Osteocyte (in vitro differentiated cells): ENCODE measurements at regions not wholly inside any gene's neighbourhood (a gene's known extent, or its start where the extent isn't known, plus 50 kb on each side); places are given as distances from the start of the nearest gene placed in this dataset.
"Not testable (repeated sequence)": the region's sequence is repeated elsewhere in the genome, so short reads cannot be mapped to it uniquely, and the experiment has no call there.

ENCODE experiments used
- DNase-seq: peaks from one replicate; pipeline ENCODE4 v3.0.0; 2021; ENCODE audit warnings: mixed read lengths; ENCODE audit not compliant: unreplicated experiment; ENCODE audit errors: extremely low spot score
- H3K27ac Mint-ChIP-seq: one replicate; pipeline ENCODE4 v1.8.0; 2021; ENCODE audit warnings: mild to moderate bottlenecking, mixed read lengths; ENCODE audit not compliant: unreplicated experiment
- H3K27me3 Mint-ChIP-seq: one replicate; pipeline ENCODE4 v1.8.0; 2021; ENCODE audit warnings: mixed read lengths; ENCODE audit not compliant: unreplicated experiment
- H3K36me3 Mint-ChIP-seq: one replicate; pipeline ENCODE4 v1.8.0; 2021; ENCODE audit warnings: mixed read lengths; ENCODE audit not compliant: unreplicated experiment
- H3K4me1 Mint-ChIP-seq: one replicate; pipeline ENCODE4 v1.8.0; 2021; ENCODE audit warnings: mixed read lengths; ENCODE audit not compliant: unreplicated experiment
- H3K4me3 Mint-ChIP-seq: one replicate; pipeline ENCODE4 v1.8.0; 2021; ENCODE audit warnings: mild to moderate bottlenecking, moderate library complexity, mixed read lengths; ENCODE audit not compliant: unreplicated experiment
- H3K9me3 Mint-ChIP-seq: one replicate; pipeline ENCODE4 v1.8.0; 2021; ENCODE audit warnings: mixed read lengths; ENCODE audit not compliant: unreplicated experiment
- CTCF ChIP-seq: fragments of 200-600 bp; sonication (generic); IDR thresholded peaks from 2 replicates; pipeline ENCODE4 v1.5.0; 2021; ENCODE audit warnings: antibody characterized with exemption, mild to moderate bottlenecking, moderate library complexity

- Mint-ChIP-seq H3K27me3 (peaks cover 4% of the 10 kb centered on the region), H3K4me3 (no peak overlapping the region), H3K27ac (no peak overlapping the region), H3K9me3 (no peaks in the 10 kb centered on the region), H3K4me1 (peaks cover 9% of the 10 kb centered on the region), H3K36me3 (no peaks in the 10 kb centered on the region)
- no peak for TF ChIP-seq CTCF
- DNase-seq: no peak
These were observed 80.2 kb downstream of the ARRDC3 start for GRCh38 chr5:91302958-91303357.

GRCh38 chr5:91302305-91302704 is 80.8 kb downstream of the ARRDC3 start:
- no peaks in the 10 kb centered on the region for H3K36me3 Mint-ChIP-seq
- no peak for DNase-seq
- H3K4me1 Mint-ChIP-seq: peaks cover 8% of the 10 kb centered on the region
- H3K27ac Mint-ChIP-seq: no peak overlapping the region
- H3K4me3 Mint-ChIP-seq: no peak overlapping the region
- peaks cover 4% of the 10 kb centered on the region for H3K27me3 Mint-ChIP-seq
- no peak for TF ChIP-seq CTCF
- H3K9me3 Mint-ChIP-seq: no peaks in the 10 kb centered on the region

GRCh38 chr5:91301106-91301846 is 81.8 kb downstream of the ARRDC3 start:
- no peak overlapping the region for H3K27ac Mint-ChIP-seq
- H3K9me3 Mint-ChIP-seq: no peaks in the 10 kb centered on the region
- H3K36me3 Mint-ChIP-seq: no peaks in the 10 kb centered on the region
- peaks cover 4% of the 10 kb centered on the region for H3K27me3 Mint-ChIP-seq
- H3K4me1 Mint-ChIP-seq: peaks cover 9% of the 10 kb centered on the region
- DNase-seq: no peak
- no peak for TF ChIP-seq CTCF
- no peak overlapping the region for H3K4me3 Mint-ChIP-seq

- H3K4me1 Mint-ChIP-seq: peaks cover 25% of the 10 kb centered on the region
- no peaks in the 10 kb centered on the region for H3K27me3 Mint-ChIP-seq
- no peaks in the 10 kb centered on the region for H3K9me3 Mint-ChIP-seq
- no peak for DNase-seq
- TF ChIP-seq CTCF: no peak
- H3K4me3 Mint-ChIP-seq: no peak overlapping the region
- H3K27ac Mint-ChIP-seq: no peak overlapping the region
- no peaks in the 10 kb centered on the region for H3K36me3 Mint-ChIP-seq
These were observed 85.1 kb downstream of the ARRDC3 start for GRCh38 chr5:91297994-91298393.

GRCh38 chr5:91296674-91297143 is 86.4 kb downstream of the ARRDC3 start:
- Mint-ChIP-seq H3K4me1 (peaks cover 37% of the 10 kb centered on the region), H3K36me3 (no peaks in the 10 kb centered on the region), H3K27me3 (no peaks in the 10 kb centered on the region), H3K9me3 (no peaks in the 10 kb centered on the region), H3K4me3 (no peak overlapping the region), H3K27ac (no peak overlapping the region)
- TF ChIP-seq CTCF: no peak
- no peak for DNase-seq

GRCh38 chr5:91296102-91296501 is 87.0 kb downstream of the ARRDC3 start:
- not testable (repeated sequence) for H3K36me3 Mint-ChIP-seq, H3K9me3 Mint-ChIP-seq, DNase-seq, H3K27ac Mint-ChIP-seq, H3K4me3 Mint-ChIP-seq, H3K27me3 Mint-ChIP-seq
- H3K4me1 Mint-ChIP-seq: peaks cover 37% of the 10 kb centered on the region
